Esophagus muscularis mucosa (tissue), 4 donors: ENCODE measurements at regions not wholly inside any gene's neighbourhood (a gene's known extent, or its start where the extent isn't known, plus 50 kb on each side); places are given as distances from the start of the nearest gene placed in this dataset.

Experiments
- CTCF ChIP-seq, 3 experiments: fragments of 200-600 bp in 2 of 3; fragments of 450-650 bp in 1 of 3; sonication (generic) in 2 of 3; IDR thresholded peaks; one replicate each; pipeline ENCODE4 v1.5.1; 2017 to 2019; ENCODE audit warnings: antibody characterized with exemption in 3 of 3, mild to moderate bottlenecking in 2 of 3, moderate library complexity in 1 of 3
- EP300 ChIP-seq: sonication (generic); formaldehyde crosslinking; IDR thresholded peaks from one replicate; pipeline ENCODE4 v1.6.1; 2017; ENCODE audit warnings: antibody characterized with exemption
- POLR2A ChIP-seq: fragments of 450-650 bp; IDR thresholded peaks from one replicate; pipeline ENCODE4 v1.6.1; 2017; ENCODE audit warnings: antibody characterized with exemption, moderate library complexity, mild to moderate bottlenecking, low read depth
- POLR2AphosphoS5 ChIP-seq, 2 donors: sonication (generic); formaldehyde crosslinking; IDR thresholded peaks; one replicate each; pipeline ENCODE4 v1.6.1; 2017; ENCODE audit warnings: antibody characterized with exemption in 2 of 2

- TF ChIP-seq POLR2A: no peak
- no peak for TF ChIP-seq CTCF (IDR thresholded peaks at IDR 0.05)
- TF ChIP-seq POLR2AphosphoS5 (IDR thresholded peaks at IDR 0.05): no peak
- no peak for TF ChIP-seq EP300
Measured at GRCh38 chr2:201959198-201959597, 74.5 kb upstream of the FZD7 start.
